PFSK-1 (cell line): ENCODE measurements at regions not wholly inside any gene's neighbourhood (a gene's known extent, or its start where the extent isn't known, plus 50 kb on each side); places are given as distances from the start of the nearest gene placed in this dataset.

Experiments used
- FOXP2 ChIP-seq: optimal IDR thresholded peaks from 2 replicates; pipeline ENCODE3; 2011; ENCODE audit warnings: borderline replicate concordance, control low read depth, inconsistent platforms; ENCODE audit not compliant: insufficient read depth; ENCODE audit errors: extremely low read length, extremely low read depth
- POLR2AphosphoS5 ChIP-seq: IDR thresholded peaks from 2 replicates; pipeline ENCODE4 v1.6.1; 2012; ENCODE audit warnings: low read depth, mild to moderate bottlenecking, control low read depth, low read length, moderate library complexity
- REST ChIP-seq, 2 experiments: IDR thresholded peaks; 2 replicates each; pipeline versions ENCODE4 v1.6.1 to v1.8.0; 2011 to 2012; ENCODE audit warnings: low read depth in 2 of 2, low read length in 2 of 2, control low read depth in 1 of 2, inconsistent platforms in 1 of 2, mild to moderate bottlenecking in 1 of 2, moderate library complexity in 1 of 2; ENCODE audit not compliant: insufficient read depth in 1 of 2
- SIN3A ChIP-seq: IDR thresholded peaks from 2 replicates; pipeline ENCODE4 v1.6.1; 2012; ENCODE audit warnings: mild to moderate bottlenecking, low read length, moderate library complexity, borderline replicate concordance; ENCODE audit not compliant: insufficient read depth
- TAF1 ChIP-seq: IDR thresholded peaks from 2 replicates; pipeline ENCODE4 v1.6.1; 2012; ENCODE audit warnings: low read length, control low read depth, borderline replicate concordance; ENCODE audit not compliant: insufficient read depth

- TF ChIP-seq FOXP2 (no peak), SIN3A (no peak), TAF1 (no peak), POLR2AphosphoS5 (no peak), REST (IDR thresholded peaks at IDR 0.05; ENCODE audit: insufficient read depth in 1 of 2, low read depth in 2 of 2, low read length in 2 of 2) (no peak)
These were observed 78.3 kb upstream of the C1orf174 start for GRCh38 chr1:3978196-3978989.

DNA sequence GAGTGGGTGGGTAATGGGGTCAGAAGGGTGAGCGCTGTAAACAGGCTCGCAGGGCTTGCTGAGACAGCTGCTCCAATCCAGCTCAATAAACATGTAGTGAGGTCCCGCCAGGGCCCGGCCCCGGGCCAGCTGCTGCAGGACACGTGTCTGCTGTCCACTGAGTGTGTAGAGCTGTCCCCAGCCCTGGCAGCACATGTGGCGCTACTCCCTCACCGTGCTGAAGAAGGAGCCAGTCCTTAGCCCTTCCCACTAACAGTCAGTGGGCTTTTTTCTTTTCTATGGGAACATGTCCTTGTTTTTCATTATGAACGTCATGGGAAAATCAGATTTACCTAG, 78.9 kb upstream of the C1orf174 start:
- TF ChIP-seq TAF1: no peak
- no peak for TF ChIP-seq SIN3A
- no peak for TF ChIP-seq REST (IDR thresholded peaks at IDR 0.05; ENCODE audit: insufficient read depth in 1 of 2, low read depth in 2 of 2, low read length in 2 of 2)
- TF ChIP-seq POLR2AphosphoS5: no peak
- no peak for TF ChIP-seq FOXP2

GRCh38 chr1:3981261-3981660, 81.2 kb upstream of the C1orf174 start:
- TF ChIP-seq TAF1 (no peak), FOXP2 (no peak), SIN3A (no peak), POLR2AphosphoS5 (no peak), REST (IDR thresholded peaks at IDR 0.05; ENCODE audit: insufficient read depth in 1 of 2, low read depth in 2 of 2, low read length in 2 of 2) (no peak)

DNA sequence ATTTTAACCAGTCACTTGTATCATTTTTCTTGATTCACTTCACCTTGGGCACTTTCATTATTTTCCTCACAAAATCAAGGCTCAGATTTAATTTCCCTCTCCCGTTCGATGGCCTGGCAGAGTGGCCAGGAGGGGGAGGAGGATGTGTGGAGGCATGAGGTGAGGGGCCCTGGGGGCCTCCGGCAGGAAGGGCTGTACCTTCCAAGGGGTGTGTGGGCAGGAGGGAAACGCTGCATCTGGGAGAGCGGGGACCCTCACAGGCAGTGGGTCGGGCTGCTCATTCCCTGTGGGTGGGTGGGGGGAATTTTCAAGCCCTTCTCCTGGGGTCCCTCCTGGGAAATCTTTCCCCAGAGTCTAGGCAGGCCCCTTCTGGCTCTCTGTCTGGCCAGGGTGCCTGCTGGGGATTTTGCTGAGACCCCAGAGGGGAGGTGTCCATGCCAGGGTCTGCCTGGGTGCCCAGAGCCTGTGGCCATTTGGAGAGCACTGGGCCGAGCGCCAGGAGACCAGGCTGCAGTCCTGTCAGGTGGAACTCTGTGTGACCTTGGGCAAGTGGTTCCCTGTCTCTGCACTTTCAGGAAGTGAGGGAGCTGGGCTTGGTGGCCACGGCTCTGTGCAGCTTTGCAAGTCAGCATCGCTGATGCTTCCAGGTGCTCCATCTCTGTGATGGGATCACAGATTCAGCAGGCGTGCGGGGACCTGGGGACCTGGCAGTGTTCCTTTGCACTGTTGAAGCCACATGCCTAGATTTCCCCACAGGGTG, 81.9 kb upstream of the C1orf174 start:
- TF ChIP-seq FOXP2: no peak

- TF ChIP-seq SIN3A (no peak), FOXP2 (no peak), REST (IDR thresholded peaks at IDR 0.05; ENCODE audit: insufficient read depth in 1 of 2, low read depth in 2 of 2, low read length in 2 of 2) (no peak), POLR2AphosphoS5 (no peak), TAF1 (no peak)
These were observed 83.1 kb upstream of the C1orf174 start for GRCh38 chr1:3983181-3983580.
